HepG2 (cell line): ENCODE measurements at regions not wholly inside any gene's neighbourhood (a gene's known extent, or its start where the extent isn't known, plus 50 kb on each side); places are given as distances from the start of the nearest gene placed in this dataset.

Source experiments
- ATAC-seq: fragments of 200-7000 bp; cut with Tn5 transposase; 3 replicates; pipeline ENCODE4 v1.9.1; 2020; ENCODE audit warnings: mild to moderate bottlenecking, moderate library complexity
- BruUV-seq: library from RNA; stranded (reverse); fragments of 400-500 nt; replicated peaks from 2 replicates; lab custom pipeline; 2021; lab: Mats Ljungman, UMichigan
- CTCF ChIA-PET: fragments of 300-600 bp; formaldehyde crosslinking; extraction: SDS; loops from one replicate; lab custom pipeline; 2021; ENCODE audit warnings: low total read pairs, inconsistent platforms, low intra/inter-chr PET ratio; lab: Yijun Ruan, JAX
- POLR2A ChIA-PET: fragments of 350-600 bp; sonication (Branson Sonifier 250); formaldehyde crosslinking; loops from one replicate; lab custom pipeline; 2020; ENCODE audit warnings: antibody characterized with exemption, inconsistent platforms; lab: Yijun Ruan, JAX
- DNase-seq: peaks from one replicate; pipeline ENCODE4 v3.0.0-alpha.2; 2015; ENCODE audit warnings: low spot score
- FAIRE-seq: peaks from 3 replicates; lab custom pipeline; 2011; peaks lifted over from hg19 to GRCh38; lab: Jason Lieb, UNC
- H2AFZ ChIP-seq: one replicate; pipeline ENCODE4 v1.6.1; 2011; ENCODE audit warnings: low read length, inconsistent platforms
- H3K27ac ChIP-seq: fragments of 300-600 bp; 3 replicates; pipeline ENCODE4 v1.8.0; 2011; ENCODE audit warnings: mixed run types, mild to moderate bottlenecking, mixed read lengths, low read length, inconsistent platforms; ENCODE audit not compliant: insufficient read depth; ENCODE audit errors: extremely low read length
- H3K27me3 ChIP-seq, 2 experiments: fragments of 200-600 bp in 1 of 2; 2 replicates in 1 of 2; 3 replicates in 1 of 2; pipeline versions ENCODE4 v1.6.0 to v1.8.0; 2011; ENCODE audit warnings: low read length in 2 of 2, mild to moderate bottlenecking in 2 of 2, moderate library complexity in 2 of 2, inconsistent platforms in 1 of 2; ENCODE audit not compliant: insufficient read depth in 2 of 2, control insufficient read depth in 1 of 2
- H3K36me3 ChIP-seq, 2 experiments: fragments of 200-600 bp in 1 of 2; replicated peaks in 1 of 2; 2 replicates in 1 of 2; 3 replicates in 1 of 2; pipeline versions ENCODE4 v1.5.1 to v1.8.0; 2011; ENCODE audit warnings: low read length in 2 of 2, inconsistent platforms in 1 of 2; ENCODE audit not compliant: insufficient read depth in 2 of 2, control insufficient read depth in 1 of 2
- H3K4me1 ChIP-seq: 2 replicates; pipeline ENCODE4 v1.5.1; 2012; ENCODE audit warnings: low read length, inconsistent platforms; ENCODE audit not compliant: insufficient read depth
- H3K4me2 ChIP-seq: 2 replicates; pipeline ENCODE4 v1.6.0; 2011; ENCODE audit warnings: low read depth, low read length, inconsistent platforms
- H3K4me3 ChIP-seq, 3 experiments: fragments of 200-600 bp in 1 of 3; sonication (generic), shearing (Covaris generic) in 1 of 3; replicated peaks in 1 of 3; 2 replicates each; pipeline ENCODE4 v1.5.1; 2011 to 2016; ENCODE audit warnings: low read length in 3 of 3, inconsistent platforms in 2 of 3, low read depth in 2 of 3, mild to moderate bottlenecking in 2 of 3, control low read depth in 1 of 3, mixed read lengths in 1 of 3; ENCODE audit not compliant: insufficient read depth in 1 of 3
- H3K79me2 ChIP-seq: one replicate; pipeline ENCODE4 v1.6.1; 2011; ENCODE audit warnings: low read length, inconsistent platforms; ENCODE audit not compliant: insufficient read depth
- H3K9ac ChIP-seq: 2 replicates; pipeline ENCODE4 v1.6.0; 2011; ENCODE audit warnings: mild to moderate bottlenecking, low read depth, low read length, inconsistent platforms; ENCODE audit not compliant: insufficient read depth
- H3K9me3 ChIP-seq: 2 replicates; pipeline ENCODE4 v1.5.1; 2012; ENCODE audit warnings: mild to moderate bottlenecking, low read length
- H4K20me1 ChIP-seq: 2 replicates; pipeline ENCODE4 v1.6.0; 2011; ENCODE audit warnings: inconsistent platforms, mild to moderate bottlenecking, low read length, moderate library complexity; ENCODE audit not compliant: insufficient read depth
- AGO1 ChIP-seq: fragments of 200-400 bp; formaldehyde crosslinking; IDR thresholded peaks from 2 replicates; pipeline ENCODE4 v1.6.1; 2017; ENCODE audit warnings: mild to moderate bottlenecking, low read depth, low read length, moderate library complexity; ENCODE audit not compliant: poor library complexity, severe bottlenecking
- DPF2 ChIP-seq: sonication (generic); formaldehyde crosslinking; IDR thresholded peaks from 2 replicates; pipeline ENCODE4 v1.4.0; 2020; ENCODE audit warnings: mild to moderate bottlenecking, low read depth, missing genetic modification reagents, borderline replicate concordance
- EED ChIP-seq: sonication (generic); formaldehyde crosslinking; IDR thresholded peaks from 2 replicates; pipeline ENCODE4 v1.5.0; 2020; ENCODE audit warnings: mild to moderate bottlenecking, missing genetic modification reagents
- ELF1 ChIP-seq: sonication (generic); formaldehyde crosslinking; IDR thresholded peaks from 2 replicates; pipeline ENCODE4 v1.4.0; 2020; ENCODE audit warnings: missing genetic modification reagents
- ESRRA ChIP-seq: sonication (generic); formaldehyde crosslinking; IDR thresholded peaks from 2 replicates; pipeline ENCODE4 v1.5.1; 2020; ENCODE audit warnings: mild to moderate bottlenecking, low read depth, missing genetic modification reagents
- HOXA9 ChIP-seq: sonication (generic); formaldehyde crosslinking; IDR thresholded peaks from 2 replicates; pipeline ENCODE4 v1.8.1; 2022; ENCODE audit warnings: missing genetic modification reagents, mild to moderate bottlenecking, moderate library complexity, borderline replicate concordance
- KAT7 ChIP-seq: IDR thresholded peaks from 2 replicates; pipeline ENCODE4 v1.6.1; 2018; ENCODE audit warnings: borderline replicate concordance, missing compliant biosample characterization
- PCBP1 ChIP-seq: fragments of 200-400 bp; formaldehyde crosslinking; IDR thresholded peaks from 2 replicates; pipeline ENCODE4 v1.6.1; 2017; ENCODE audit warnings: mild to moderate bottlenecking, low read depth, low read length, borderline replicate concordance
- SATB2 ChIP-seq: sonication (generic); formaldehyde crosslinking; IDR thresholded peaks from 2 replicates; pipeline ENCODE4 v1.5.0; 2020; ENCODE audit warnings: missing genetic modification reagents
- ZBED4 ChIP-seq: sonication (generic); formaldehyde crosslinking; IDR thresholded peaks from 2 replicates; pipeline ENCODE4 v1.4.0; 2020; ENCODE audit warnings: missing genetic modification reagents, borderline replicate concordance
- ZBTB3 ChIP-seq: sonication (generic); formaldehyde crosslinking; IDR thresholded peaks from 2 replicates; pipeline ENCODE4 v1.4.0; 2020; ENCODE audit warnings: low read depth, mild to moderate bottlenecking, moderate library complexity, missing genetic modification reagents, borderline replicate concordance
- ZNF264 ChIP-seq: sonication (generic); formaldehyde crosslinking; IDR thresholded peaks from 2 replicates; pipeline ENCODE4 v1.4.0; 2020; ENCODE audit warnings: missing genetic modification reagents
- ZNF710 ChIP-seq: sonication (generic); formaldehyde crosslinking; IDR thresholded peaks from 2 replicates; pipeline ENCODE4 v1.5.0; 2020; ENCODE audit warnings: mild to moderate bottlenecking, missing genetic modification reagents, borderline replicate concordance
- ZNF841 ChIP-seq: sonication (generic); formaldehyde crosslinking; IDR thresholded peaks from 2 replicates; pipeline ENCODE4 v1.8.1; 2023; ENCODE audit warnings: missing genetic modification reagents, borderline replicate concordance
- WGBS: methylation state at CpG from one replicate; pipeline ENCODE4 v1.1.6; 2017; ENCODE audit warnings: low lambda C conversion rate; 5-methylcytosine and 5-hydroxymethylcytosine counted together
- in situ Hi-C: cut with HindIII; loops from 2 replicates; pipeline ENCODE4 v1.10.0; 2017; ENCODE audit warnings: low pct_unique_long_range_greater_than_20kb; ENCODE audit not compliant: extremely low pct_ligation_motif_present
- intact Hi-C: fragments of 100-400 bp; cut with micrococcal nuclease; formaldehyde crosslinking; loops from one replicate; pipeline ENCODE4 v1.10.0; 2022; ENCODE audit not compliant: unreplicated experiment

GRCh38 chr1:2941040-2941439 is 80.2 kb upstream of the ACTRT2 start (continued):
- TF ChIP-seq AGO1 = no peak

- TF ChIP-seq ELF1 (CRISPR knock-in tag) (no peak), HOXA9 (CRISPR knock-in tag) (no peak), SATB2 (CRISPR knock-in tag) (no peak), ZBTB3 (CRISPR knock-in tag) (no peak), AGO1 (no peak), EED (CRISPR knock-in tag) (no peak), KAT7 (CRISPR knock-in tag) (no peak), PCBP1 (no peak), ZNF264 (CRISPR knock-in tag) (no peak), ZNF710 (no peak), ZNF841 (no peak), DPF2 (no peak), ESRRA (CRISPR knock-in tag) (no peak), ZBED4 (CRISPR knock-in tag) (no peak)
- H3K27me3 ChIP-seq = peaks cover 6 to 21% of the 10 kb centered on the region in 2 experiments; a peak in 4 of 5 replicates
- no peak overlapping the region for H3K4me2 ChIP-seq
- in situ Hi-C loops (no loop called here), intact Hi-C loops (no loop called here)
- POLR2A ChIA-PET = no interaction called here
- H3K36me3 ChIP-seq = no peaks in the 10 kb centered on the region
- DNase-seq = no peak
- 4% methylated on average over 4 of the region's 6 CpGs for WGBS
- no peak for FAIRE-seq
- no peak overlapping the region for H3K4me3 ChIP-seq
- no peaks in the 10 kb centered on the region for H3K79me2 ChIP-seq
- CTCF ChIA-PET = no interaction called here
- H4K20me1 ChIP-seq = no peaks in the 10 kb centered on the region
- no peak overlapping the region for H2AFZ ChIP-seq
- ATAC-seq = no peak
- BruUV-seq = no TSS peak
- no peaks in the 10 kb centered on the region for H3K4me1 ChIP-seq
- no peaks in the 10 kb centered on the region for H3K9me3 ChIP-seq
- no peak overlapping the region for H3K9ac ChIP-seq
- H3K27ac ChIP-seq = no peak overlapping the region
Observed at GRCh38 chr1:2941907-2942306, 79.4 kb upstream of the ACTRT2 start.
